Duodenal mucosa (tissue), 2 donors: ENCODE measurements at regions not wholly inside any gene's neighbourhood (a gene's known extent, or its start where the extent isn't known, plus 50 kb on each side); places are given as distances from the start of the nearest gene placed in this dataset.
"Not testable (repeated sequence)": the region's sequence is repeated elsewhere in the genome, so short reads cannot be mapped to it uniquely, and the experiment has no call there.

ENCODE experiments used
- H3K27ac ChIP-seq: one replicate; pipeline ENCODE4 v1.7.0; 2013; ENCODE audit warnings: low read depth, low read length
- H3K27me3 ChIP-seq, 2 donors: one replicate each; pipeline ENCODE4 v1.7.0; 2013; ENCODE audit warnings: low read length in 2 of 2, control low read depth in 1 of 2; ENCODE audit not compliant: insufficient read depth in 2 of 2, control insufficient read depth in 1 of 2
- H3K36me3 ChIP-seq, 2 donors: one replicate each; pipeline ENCODE4 v1.7.0; 2013; ENCODE audit warnings: low read length in 2 of 2, control low read depth in 1 of 2; ENCODE audit not compliant: insufficient read depth in 2 of 2, control insufficient read depth in 1 of 2
- H3K4me1 ChIP-seq, 2 donors: one replicate each; pipeline ENCODE4 v1.7.0; 2013; ENCODE audit warnings: low read length in 2 of 2, control low read depth in 1 of 2; ENCODE audit not compliant: insufficient read depth in 2 of 2, control insufficient read depth in 1 of 2
- H3K4me3 ChIP-seq, 2 donors: one replicate each; pipeline ENCODE4 v1.7.0; 2013; ENCODE audit warnings: low read length in 2 of 2, low read depth in 1 of 2
- H3K9ac ChIP-seq, 2 donors: one replicate each; pipeline ENCODE4 v1.7.0; 2013; ENCODE audit warnings: low read length in 2 of 2, low read depth in 1 of 2
- H3K9me3 ChIP-seq, 2 donors: one replicate each; pipeline ENCODE4 v1.7.0; 2013; ENCODE audit warnings: low read length in 2 of 2, control low read depth in 1 of 2; ENCODE audit not compliant: control insufficient read depth in 1 of 2

- Histone ChIP-seq H3K27ac (no peak overlapping the region), H3K36me3 (no peaks in the 10 kb centered on the region), H3K4me3 (no peak overlapping the region), H3K9ac (no peak overlapping the region), H3K27me3 (peaks cover 21 to 32% of the 10 kb centered on the region in 2 donors), H3K4me1 (no peaks in the 10 kb centered on the region), H3K9me3 (no peaks in the 10 kb centered on the region)
These were observed 130.8 kb upstream of the PRR20G start for GRCh38 chr3:127418560-127419147.

- H3K9ac ChIP-seq, result no peak overlapping the region
- peaks cover 22 to 32% of the 10 kb centered on the region in 2 donors for H3K27me3 ChIP-seq
These were observed 130.1 kb upstream of the PRR20G start for GRCh38 chr3:127417709-127418559.

GRCh38 chr3:127413871-127414270 is 126.0 kb upstream of the PRR20G start:
- Histone ChIP-seq H3K27me3 (peaks cover 11 to 15% of the 10 kb centered on the region in 2 donors), H3K4me1 (no peaks in the 10 kb centered on the region), H3K9me3 (no peaks in the 10 kb centered on the region), H3K4me3 (no peak overlapping the region), H3K36me3 (no peaks in the 10 kb centered on the region), H3K27ac (no peak overlapping the region), H3K9ac (no peak overlapping the region)

More at GRCh38 chr3:127417709-127418559, 130.1 kb upstream of the PRR20G start:
- no peaks in the 10 kb centered on the region for H3K4me1 ChIP-seq
- H3K9me3 ChIP-seq, result no peaks in the 10 kb centered on the region
- no peak overlapping the region for H3K27ac ChIP-seq
- no peak overlapping the region for H3K4me3 ChIP-seq
- no peaks in the 10 kb centered on the region for H3K36me3 ChIP-seq

- Histone ChIP-seq H3K36me3 (no peaks in the 10 kb centered on the region), H3K4me3 (no peak overlapping the region), H3K27ac (no peak overlapping the region), H3K27me3 (peaks cover 9 to 10% of the 10 kb centered on the region in 2 donors), H3K9me3 (no peaks in the 10 kb centered on the region), H3K9ac (no peak overlapping the region), H3K4me1 (no peaks in the 10 kb centered on the region)
These were observed 125.5 kb upstream of the PRR20G start for GRCh38 chr3:127413318-127413673.

GRCh38 chr3:127412578-127413317 is 124.9 kb upstream of the PRR20G start:
- peaks cover 8% of the 10 kb centered on the region in 2 donors for H3K27me3 ChIP-seq

GRCh38 chr3:127411875-127412274 is 124.0 kb upstream of the PRR20G start:
- H3K9me3 ChIP-seq, H3K4me1 ChIP-seq, H3K27me3 ChIP-seq, H3K4me3 ChIP-seq, H3K27ac ChIP-seq, H3K36me3 ChIP-seq, H3K9ac ChIP-seq: not testable (repeated sequence)

More at GRCh38 chr3:127412578-127413317, 124.9 kb upstream of the PRR20G start:
- H3K4me1 ChIP-seq, result no peaks in the 10 kb centered on the region
- no peaks in the 10 kb centered on the region for H3K36me3 ChIP-seq
- no peak overlapping the region for H3K4me3 ChIP-seq
- H3K9ac ChIP-seq, result no peak overlapping the region
- no peaks in the 10 kb centered on the region for H3K9me3 ChIP-seq
- H3K27ac ChIP-seq, result no peak overlapping the region

GRCh38 chr3:127411083-127411727 is 123.4 kb upstream of the PRR20G start:
- H3K36me3 ChIP-seq, result no peaks in the 10 kb centered on the region
- no peak overlapping the region for H3K27ac ChIP-seq
- no peak overlapping the region for H3K4me3 ChIP-seq
- H3K4me1 ChIP-seq, result no peaks in the 10 kb centered on the region
- H3K27me3 ChIP-seq, result peaks cover under 1 to 4% of the 10 kb centered on the region in 2 donors
- no peak overlapping the region for H3K9ac ChIP-seq
- no peaks in the 10 kb centered on the region for H3K9me3 ChIP-seq

GRCh38 chr3:127410678-127411077 is 122.8 kb upstream of the PRR20G start:
- Histone ChIP-seq H3K27me3 (peaks cover 0 to 4% of the 10 kb centered on the region in 2 donors), H3K36me3 (no peaks in the 10 kb centered on the region), H3K4me1 (no peaks in the 10 kb centered on the region), H3K27ac (no peak overlapping the region), H3K9me3 (no peaks in the 10 kb centered on the region), H3K4me3 (no peak overlapping the region), H3K9ac (no peak overlapping the region)

- Histone ChIP-seq H3K9ac (no peak overlapping the region), H3K4me1 (no peaks in the 10 kb centered on the region), H3K36me3 (no peaks in the 10 kb centered on the region), H3K9me3 (no peaks in the 10 kb centered on the region), H3K27ac (no peak overlapping the region), H3K27me3 (peaks cover 0 to 4% of the 10 kb centered on the region in 2 donors), H3K4me3 (no peak overlapping the region)
These were observed 122.3 kb upstream of the PRR20G start for GRCh38 chr3:127410137-127410488.
